Activated CD8-positive, alpha-beta memory T cell treated with anti-CD3 and anti-CD28 coated beads for 24 hours (primary cell): ENCODE measurements at regions not wholly inside any gene's neighbourhood (a gene's known extent, or its start where the extent isn't known, plus 50 kb on each side); places are given as distances from the start of the nearest gene placed in this dataset.

ENCODE experiments used
- DNase-seq: peaks from one replicate; pipeline ENCODE4 v3.0.0-alpha.2; 2020

DNA sequence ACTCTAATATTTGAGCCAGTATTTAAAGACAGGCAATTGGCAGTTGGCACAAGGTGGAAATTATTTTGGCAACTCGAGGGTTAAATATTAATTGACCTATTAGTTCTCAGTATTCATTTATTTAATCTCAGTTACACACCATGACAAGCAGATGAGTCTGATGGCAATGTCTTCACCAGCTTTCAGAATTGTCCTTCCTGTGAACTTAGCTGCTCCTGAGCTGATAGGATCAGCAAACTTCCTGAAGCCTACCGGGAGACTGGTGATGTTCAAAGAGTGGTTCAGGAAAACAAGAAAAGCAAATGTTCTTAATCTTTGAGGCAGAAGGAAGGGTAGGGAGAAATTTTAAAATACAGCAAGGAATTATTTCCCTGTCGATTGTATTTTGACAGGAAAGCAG lies 522.2 kb downstream of the SOX2 start:
- no peak for DNase-seq

DNA sequence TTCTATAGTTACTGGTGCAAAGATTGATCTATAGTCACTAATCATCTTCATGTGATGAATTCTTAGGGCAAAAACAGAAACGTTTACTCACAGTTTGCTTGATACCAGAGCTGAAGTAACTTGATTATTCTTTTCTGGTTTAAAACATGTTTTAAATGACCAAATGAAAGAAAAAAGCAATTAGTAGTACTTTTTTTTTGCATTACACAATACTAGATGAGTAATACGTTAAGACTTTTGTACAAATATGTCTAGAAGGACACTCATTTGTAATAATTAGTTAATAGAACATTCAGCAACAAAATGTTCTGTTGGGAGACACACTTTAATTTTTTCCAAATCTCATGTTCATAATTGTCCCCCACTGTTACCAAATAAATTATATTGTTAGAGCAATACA lies 523.2 kb downstream of the SOX2 start:
- no peak for DNase-seq

DNA sequence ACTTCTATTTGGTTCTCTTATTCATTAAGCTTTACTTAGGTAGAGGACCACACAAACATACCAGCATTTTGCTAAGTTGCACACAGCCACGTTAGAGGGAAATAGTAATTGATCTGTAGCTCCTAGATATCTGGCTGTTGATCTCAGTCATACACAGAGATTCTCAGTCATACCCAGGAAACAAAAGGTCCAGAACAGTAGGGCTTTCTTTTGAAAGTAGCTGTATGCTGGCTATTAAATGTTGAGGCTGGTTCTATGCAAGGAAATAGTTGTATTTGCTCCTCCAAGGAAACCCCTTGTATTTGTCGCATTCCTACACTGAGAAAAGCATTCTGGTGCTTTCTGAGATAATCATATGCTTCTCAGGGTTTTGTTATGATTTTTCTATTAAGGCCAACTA lies 523.8 kb downstream of the SOX2 start:
- DNase-seq = no peak

DNA sequence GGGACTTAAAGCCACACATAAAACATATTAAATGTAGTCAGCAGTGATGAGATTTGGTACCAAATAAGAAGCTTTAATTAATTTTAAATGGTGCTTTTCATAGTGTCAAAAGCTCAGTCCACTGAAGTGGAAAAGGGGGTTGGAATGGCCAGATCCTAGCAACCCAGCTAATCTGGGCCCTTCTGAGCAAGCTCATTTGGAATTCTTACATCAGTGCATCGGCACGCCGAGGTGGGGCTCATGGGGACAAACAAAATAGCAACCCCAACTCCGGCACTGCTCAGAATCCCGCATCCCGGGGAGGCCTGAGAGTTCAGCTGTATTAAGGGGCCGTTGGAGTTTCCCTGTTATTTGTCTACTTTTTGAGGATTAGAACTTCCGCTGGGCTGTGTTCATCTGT lies 526.4 kb downstream of the SOX2 start:
- no peak for DNase-seq

DNA sequence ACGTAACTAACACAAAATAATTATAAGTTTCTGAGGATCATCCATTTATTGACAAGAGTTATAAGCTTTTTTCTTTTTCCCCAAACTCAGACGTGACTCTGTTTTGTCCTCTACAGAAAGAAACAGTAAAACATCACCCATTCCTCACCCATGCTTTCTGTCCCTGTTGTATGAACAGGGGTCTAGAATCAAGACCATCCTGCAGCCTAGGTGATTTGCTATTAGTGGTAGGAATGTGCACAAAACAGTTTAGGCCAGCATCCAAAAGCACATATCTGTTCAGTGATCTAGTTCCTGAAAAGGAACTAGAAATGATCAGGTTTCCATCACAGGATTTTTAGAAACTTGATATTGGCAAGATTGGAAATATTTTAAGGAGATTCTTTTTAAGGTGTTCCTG lies 527.6 kb downstream of the SOX2 start:
- DNase-seq = no peak

DNA sequence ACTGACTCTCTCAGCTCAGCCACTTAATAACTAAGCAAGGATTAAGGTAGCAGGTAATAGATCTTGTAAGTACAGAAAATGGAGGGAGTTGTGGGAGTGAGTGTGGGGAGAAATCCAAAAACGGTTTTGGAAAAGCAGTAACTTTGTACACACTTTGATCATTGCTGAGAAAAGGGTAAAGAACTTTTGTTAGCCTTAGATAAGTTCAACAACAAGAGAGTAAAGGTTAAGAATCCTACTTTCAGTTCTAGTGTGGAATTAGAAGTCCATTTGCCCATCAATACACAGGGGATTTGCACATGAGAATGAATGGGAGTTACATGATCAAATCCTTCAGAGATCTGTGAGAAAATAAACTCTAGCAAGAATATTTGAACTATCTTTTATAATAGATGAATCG lies 528.7 kb downstream of the SOX2 start:
- DNase-seq = no peak

DNA sequence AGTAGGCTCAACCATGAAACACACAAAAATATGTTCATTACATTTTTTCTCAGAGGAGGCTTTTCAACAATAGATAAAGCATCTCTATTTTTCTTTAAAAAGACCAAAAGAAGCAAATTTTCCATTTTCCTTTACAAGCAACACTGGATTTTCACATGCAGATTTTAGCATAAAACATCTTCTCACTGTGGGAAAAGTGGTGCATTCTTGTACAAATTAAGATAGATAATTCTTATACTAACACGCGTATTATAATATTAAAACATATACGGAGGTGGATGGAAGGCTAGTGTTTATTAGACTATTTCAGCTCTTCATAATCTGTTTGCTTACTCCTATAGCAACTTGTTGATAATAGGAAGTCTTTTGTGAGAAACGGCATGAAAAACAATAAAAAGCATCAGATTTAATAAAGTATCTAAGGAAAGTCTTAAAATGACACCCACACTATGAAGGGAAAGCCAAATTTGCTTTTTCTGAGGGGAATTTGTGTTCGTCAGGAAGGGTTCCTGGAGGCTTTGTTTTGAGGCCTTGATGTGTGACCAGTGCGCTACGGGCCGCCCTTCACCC lies 529.6 kb downstream of the SOX2 start:
- DNase-seq = no peak

DNA sequence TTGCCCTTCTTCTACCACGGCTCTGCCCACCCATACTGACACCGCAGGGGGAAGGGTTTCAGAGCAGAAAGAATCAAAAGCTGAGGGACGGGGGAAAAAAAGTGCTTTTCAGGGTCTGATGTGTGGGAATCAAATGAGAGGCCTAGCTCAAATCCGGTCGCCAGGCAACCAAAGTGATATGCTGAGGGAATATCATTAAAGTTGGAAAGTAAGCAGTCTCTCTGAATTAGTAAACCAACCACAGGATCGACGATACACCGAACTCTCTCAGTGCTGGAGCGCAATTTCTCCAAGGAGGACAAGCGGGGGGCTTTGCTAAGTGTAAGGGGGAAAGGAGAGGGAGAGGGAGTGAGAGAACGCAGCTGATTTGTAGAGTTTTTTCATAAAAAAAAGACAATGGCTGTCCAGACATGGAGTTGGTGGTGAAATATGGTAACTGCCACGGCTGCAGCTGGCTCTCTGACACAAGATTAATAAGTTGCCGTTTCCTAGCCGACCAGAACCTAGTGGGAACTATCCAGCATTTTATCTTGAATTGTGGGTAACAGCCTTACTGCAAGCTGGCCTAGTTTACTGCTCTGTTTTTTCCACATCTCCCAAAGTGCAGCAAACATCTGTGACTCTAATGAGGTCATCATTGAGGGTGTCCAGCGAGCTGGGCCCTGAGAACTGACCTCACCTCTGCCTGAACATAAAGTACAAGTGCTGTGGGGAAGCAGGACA lies 530.2 kb downstream of the SOX2 start:
- no peak for DNase-seq

DNA sequence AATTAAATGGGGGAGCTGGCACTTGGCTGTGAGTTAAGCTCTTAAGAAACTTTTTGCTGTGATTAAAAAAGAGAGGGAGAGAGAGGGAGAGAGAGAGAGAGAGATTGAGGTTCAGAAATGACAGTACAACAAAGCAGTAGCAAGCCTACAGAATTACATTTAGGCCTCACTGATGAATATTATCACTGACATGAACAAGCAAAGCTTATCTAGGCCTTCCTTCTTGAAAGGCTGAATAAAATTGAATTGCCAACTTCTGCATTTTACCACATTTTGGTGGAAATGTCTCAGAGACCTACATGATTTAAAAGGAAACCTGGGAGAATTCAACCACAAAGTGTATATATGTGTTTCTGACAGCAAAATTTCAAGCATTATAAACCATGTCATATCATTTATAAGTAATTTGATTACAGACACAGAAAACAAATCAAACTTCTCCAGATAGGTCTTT lies 530.8 kb downstream of the SOX2 start:
- DNase-seq = no peak

DNA sequence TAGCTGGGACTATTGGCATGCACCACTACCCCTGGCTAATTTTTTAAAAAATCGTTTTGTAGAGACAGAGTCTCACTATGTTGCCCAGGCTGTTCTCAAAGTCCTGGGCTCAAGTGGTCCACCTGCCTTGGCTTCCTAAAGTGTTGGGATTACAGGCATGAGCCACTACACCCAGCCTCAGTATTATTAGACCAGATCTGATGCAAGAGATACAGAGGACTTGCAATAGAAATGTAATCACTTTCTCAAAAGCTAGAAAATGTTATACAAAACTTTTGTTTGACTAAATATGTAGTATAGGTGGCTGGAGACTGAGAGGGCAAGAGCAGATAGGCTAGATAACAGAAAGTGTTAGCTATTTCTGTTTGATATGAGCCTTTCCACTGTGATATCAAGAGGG lies 531.9 kb downstream of the SOX2 start:
- no peak for DNase-seq

DNA sequence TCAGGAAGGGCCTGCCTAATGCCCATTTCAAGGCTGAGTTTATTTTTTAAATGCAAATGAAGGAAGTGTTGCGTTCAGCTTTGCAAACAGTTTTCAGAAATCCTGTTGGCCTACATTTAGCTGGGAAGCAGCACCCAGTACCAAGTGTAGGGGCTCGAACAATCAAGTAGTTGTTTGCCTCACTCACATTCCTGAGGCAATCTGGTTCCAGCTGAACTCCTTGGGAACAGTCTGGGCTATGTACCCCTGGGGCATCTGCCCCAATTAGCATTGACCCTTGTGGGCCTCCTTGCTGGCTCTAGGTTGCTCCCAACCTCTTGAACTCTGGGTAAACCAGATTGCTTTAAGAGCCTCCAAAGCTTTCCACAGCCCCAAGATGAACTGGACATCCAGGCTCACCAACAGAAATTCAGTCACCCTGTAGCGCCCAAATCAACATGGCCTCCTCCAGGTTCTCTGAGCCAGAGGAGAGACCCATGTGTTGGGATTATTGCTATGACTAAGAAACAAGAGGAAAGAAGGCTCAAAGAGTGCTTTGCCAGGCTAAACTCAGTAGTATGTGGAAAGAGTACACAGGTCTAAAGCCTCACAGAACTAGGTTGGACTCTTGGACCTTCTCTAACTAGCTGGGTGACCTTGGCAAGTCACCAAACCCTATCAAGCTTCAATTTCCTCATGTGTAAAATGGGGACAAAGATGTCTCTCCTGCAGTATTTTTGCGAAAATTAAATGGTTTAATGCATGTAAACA lies 532.7 kb downstream of the SOX2 start:
- DNase-seq = no peak

DNA sequence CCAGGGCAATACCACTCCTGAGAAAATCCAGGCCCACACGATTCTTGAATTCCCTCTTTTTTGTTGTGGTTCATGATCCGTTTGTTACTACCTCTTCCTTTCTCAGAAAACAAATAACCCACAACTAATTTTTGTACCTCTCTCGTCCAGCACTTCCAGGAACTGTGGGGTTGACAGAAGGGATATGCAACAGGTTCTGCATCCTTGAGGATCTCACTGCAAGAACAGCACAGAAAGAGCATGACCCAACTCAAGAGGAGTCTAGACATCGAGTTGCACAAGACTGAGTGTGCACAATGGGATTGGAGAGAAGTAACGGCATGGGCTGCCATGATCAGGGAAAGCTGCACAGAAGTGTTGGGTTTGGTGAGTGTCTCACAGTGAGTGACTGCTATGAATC lies 533.3 kb downstream of the SOX2 start:
- no peak for DNase-seq

DNA sequence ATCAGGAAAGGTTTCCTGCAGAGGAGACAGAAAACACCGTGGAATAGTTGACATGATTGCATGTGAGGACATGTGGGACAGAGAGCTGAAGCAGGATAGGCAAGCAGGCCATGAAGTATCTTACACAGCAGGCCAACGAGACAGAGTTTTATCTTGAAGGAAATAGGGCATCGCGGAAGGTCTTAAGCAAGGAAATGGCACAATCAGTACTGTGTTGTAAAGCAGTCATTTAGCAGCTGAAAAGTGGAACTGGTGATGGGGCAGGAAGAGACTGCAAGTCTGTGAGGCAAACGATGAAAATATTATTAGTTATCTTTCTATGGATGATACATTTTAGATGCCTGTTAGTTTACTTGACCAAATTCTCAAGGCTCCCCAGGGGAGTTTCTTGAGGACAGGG lies 535.1 kb downstream of the SOX2 start:
- DNase-seq = no peak

DNA sequence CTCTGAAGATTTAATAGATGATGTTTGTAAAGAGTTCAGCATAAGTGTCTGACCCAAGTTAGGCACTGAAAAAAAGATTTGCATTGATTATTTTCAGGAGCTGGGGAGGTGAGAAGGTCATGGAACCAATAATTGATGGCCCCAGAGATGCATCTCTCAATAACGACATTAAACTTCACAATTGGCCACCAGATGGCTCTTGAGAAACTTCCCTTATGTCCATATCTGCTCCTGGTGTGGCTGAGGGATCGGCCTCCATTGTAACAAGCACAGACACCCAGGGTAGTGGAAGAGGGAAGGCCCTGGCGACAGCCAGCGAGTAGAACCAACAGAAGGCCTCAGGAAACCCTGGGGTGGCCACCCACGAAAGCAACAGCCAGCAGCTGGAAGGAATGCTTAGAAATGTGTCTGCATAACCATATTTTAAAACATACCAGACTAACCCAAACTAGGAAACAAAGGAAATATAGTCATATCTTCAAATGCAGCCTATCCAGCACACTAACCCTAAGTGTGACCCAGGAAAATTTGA lies 536.7 kb downstream of the SOX2 start:
- no peak for DNase-seq

DNA sequence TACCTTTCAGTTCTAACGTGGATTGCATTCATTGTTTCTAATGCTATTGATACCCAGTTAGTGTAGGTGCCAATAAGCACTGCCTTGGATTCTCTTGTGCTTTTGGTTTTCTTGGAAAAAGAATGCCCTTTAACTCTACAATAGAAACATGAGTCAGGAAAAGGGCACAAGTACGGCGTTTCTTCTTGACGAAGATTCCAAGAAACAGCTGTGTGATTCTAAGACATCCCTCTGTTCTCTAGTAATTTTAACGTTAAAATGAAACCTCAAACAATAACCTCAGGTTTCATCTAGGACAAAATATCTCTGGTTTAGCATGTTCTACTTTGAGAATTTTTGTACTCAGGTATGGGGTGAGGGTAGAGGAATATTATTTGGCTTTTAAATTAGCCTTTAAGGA lies 540.5 kb upstream of the ATP11B start:
- DNase-seq = no peak

DNA sequence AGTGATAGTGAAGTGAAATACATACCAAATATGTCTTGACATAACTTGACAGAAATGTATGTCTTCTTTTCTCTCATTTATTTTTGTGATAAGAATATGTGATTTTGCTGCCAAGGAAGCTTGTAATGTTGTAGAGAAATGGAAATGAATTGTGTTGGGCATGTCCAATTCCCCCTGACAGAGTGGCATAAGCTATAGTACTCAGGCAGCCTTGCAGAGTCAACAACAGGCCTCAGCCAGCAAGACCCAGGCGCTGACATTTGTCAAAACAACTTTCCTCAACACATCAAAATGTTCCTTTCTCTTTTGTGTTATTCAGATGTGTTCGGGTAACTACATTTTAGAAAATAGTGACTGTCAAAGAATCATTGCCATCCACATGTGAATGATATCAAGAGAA lies 538.1 kb upstream of the ATP11B start:
- DNase-seq = no peak

DNA sequence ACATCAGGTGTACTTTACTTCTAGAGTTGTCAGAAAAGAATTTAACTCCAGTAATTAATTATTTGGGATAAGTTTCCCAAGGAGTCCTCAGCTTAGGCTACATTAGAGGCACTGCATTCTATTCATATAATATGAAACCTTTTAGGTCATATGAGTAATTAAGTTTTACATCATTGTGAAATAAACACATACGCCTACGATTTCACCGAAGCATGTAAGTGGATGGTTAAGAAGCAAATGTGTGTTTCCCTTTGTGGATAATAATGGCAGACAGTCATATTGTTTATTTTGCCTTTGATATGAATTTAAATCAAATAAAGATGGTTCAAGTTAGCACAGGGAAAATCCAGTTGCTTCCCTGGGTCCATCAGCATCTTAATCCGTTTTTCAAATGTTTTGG lies 535.9 kb upstream of the ATP11B start:
- DNase-seq = no peak

DNA sequence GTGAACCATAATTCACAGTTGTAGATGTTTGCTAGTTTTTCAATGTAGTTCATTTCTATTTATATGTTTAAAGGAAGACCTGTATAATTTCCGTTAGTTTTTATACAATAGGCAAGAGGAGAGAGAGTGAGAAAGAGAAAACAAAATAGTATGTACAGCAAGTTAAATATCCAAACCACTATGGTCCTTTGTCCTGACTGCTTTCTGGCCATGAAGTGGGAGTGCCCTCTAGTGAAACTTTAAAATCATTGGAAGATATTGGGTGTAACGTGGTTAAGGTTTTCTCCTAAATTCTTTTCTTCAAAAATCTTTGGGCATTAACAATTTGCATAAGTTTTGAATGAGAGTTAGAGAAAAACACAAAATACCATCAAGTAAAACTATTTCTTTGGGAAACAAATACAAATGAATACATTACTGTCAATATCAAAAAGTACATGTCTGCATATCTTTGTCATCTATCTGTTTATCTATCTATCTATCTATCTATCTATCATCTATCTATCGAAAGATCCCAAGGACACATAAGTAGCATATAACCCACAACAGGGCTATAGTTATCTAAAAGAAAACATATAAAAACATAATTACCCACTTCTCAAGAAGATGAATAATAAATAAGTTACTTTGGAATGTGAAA lies 534.6 kb upstream of the ATP11B start:
- DNase-seq = no peak

DNA sequence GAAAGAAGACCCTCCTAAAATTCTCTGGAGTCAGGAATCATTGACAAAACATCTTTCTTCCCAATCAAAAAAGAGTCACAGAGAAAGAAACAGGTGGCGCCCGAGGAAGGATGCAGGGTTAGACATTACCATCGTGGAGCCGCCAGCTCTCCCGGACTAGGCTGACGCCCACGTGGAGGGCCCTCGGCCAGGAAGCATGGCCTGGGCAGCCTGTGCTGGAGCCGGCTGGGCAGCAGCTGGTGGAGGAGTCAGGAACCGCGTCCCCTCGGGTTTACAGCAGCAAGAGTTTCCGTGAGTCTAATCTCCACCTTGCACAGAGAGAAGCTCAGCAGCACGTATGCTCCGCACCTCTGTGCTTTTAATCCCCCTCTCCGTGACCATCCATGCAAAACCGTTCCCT lies 533.7 kb upstream of the ATP11B start:
- DNase-seq = no peak

DNA sequence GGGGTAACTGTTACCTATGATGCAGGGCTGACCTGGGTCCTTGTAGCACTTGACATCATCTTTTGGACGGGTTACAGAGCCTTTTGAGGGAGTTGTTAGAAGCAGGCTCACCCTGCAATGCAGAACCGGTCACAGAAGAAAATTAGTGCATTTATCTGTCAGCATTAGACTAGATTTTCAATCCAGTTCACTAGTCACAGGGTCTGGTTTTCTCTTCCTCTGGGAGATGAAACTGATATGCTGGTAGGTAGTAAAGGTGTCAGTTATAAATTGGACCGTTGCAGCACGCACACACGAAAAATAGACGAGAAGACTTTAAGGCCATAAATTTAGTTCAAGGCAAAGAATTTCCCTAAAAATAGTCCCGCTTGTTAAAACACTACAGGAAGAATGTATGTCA lies 532.3 kb upstream of the ATP11B start:
- no peak for DNase-seq

DNA sequence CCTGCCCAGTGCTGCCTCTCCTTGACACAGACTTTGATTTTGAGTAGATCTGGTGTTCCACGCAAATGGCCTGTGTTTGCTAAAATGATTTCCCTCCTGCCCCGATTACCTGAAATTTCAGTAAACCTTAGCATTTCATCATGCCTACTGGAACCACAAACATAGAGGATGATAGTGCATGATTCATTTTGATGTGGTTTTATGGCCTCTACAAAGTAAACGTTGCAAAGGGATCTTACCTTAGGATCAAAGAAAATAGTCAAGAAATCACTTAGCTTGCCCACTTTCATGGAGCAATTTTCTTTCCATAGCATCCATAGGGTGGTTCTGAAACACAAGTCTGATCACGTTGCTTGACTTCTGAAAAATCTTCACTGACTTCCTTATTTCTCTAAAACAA lies 524.6 kb upstream of the ATP11B start:
- no peak for DNase-seq

DNA sequence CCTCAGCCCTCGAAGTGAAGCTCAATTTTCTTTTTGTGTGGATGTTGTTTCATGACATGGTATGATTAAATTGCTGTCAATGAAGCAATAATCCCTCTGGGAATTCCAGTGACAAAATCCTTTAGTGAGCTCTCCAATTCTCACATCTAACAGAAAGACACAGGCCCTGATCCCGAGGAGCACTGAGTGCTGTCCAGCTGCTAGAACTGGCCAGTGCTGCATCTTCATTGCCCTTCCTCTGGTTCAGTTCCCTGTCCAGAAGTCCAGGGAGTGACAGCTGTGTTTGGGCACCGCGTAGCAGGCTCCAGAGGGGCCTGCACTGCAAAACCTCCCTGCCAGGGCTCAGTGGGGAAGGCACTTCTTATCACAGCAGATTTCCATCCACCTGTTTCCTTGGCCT lies 516.8 kb upstream of the ATP11B start:
- no peak for DNase-seq

DNA sequence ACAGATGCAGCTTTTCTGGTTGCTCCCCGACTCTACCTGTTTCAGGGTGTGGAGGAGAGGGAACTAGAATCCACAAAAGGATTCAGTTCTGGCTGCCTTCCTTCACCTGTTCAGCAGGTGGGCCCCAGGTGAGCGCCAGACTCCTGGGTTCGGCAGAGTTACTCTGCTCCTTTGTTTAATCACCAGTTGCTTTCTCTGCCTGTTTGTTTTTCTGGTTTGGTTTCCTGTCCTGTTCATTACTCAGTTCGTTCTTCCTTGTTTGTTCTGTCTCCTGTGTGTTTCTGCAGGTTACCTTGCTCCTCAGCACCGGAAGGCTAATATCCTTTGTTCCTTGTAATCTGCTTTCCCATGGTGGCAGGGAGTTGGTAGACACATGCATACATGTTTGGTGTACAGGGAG lies 508.5 kb upstream of the ATP11B start:
- DNase-seq = no peak

DNA sequence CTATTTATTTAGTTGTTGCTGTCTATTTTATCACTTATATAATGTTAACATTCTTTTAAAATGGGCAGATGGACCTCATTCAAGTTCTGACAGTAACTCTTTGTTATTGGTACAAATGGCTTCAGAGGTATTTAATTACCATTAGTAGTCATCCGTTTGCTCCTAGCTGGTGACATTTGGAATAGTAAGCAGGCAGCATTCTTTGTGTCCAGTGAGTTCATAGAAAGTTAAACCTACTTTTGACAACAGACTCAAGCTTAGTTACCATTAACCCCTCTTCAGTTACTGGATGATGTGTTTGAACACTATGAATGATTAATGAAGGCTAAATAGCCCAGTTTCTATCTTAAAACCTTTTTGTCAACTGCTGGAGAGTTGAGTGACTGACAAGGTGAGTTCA lies 500.7 kb upstream of the ATP11B start:
- DNase-seq = no peak
